Fibroblast of lung (primary cell): ENCODE measurements at regions not wholly inside any gene's neighbourhood (a gene's known extent, or its start where the extent isn't known, plus 50 kb on each side); places are given as distances from the start of the nearest gene placed in this dataset.

Experiments used
- DNase-seq, 2 donors: peaks; one replicate each; pipeline versions ENCODE4 v3.0.0 to v3.0.0-alpha.2; 2010; ENCODE audit warnings: low read depth in 2 of 2
- H2AFZ ChIP-seq: 2 replicates; pipeline ENCODE4 v1.5.1; 2012; ENCODE audit warnings: low read length, control low read depth, inconsistent platforms
- H3K27ac ChIP-seq: 2 replicates; pipeline ENCODE4 v1.5.1; 2011; ENCODE audit warnings: low read length, control low read depth; ENCODE audit not compliant: insufficient read depth
- H3K27me3 ChIP-seq: 2 replicates; pipeline ENCODE4 v1.5.1; 2011; ENCODE audit warnings: mild to moderate bottlenecking, low read length; ENCODE audit not compliant: control insufficient read depth, insufficient read depth
- H3K36me3 ChIP-seq: 2 replicates; pipeline ENCODE4 v1.5.1; 2011; ENCODE audit warnings: low read length; ENCODE audit not compliant: control insufficient read depth, insufficient read depth
- H3K4me1 ChIP-seq: 2 replicates; pipeline ENCODE4 v1.5.1; 2011; ENCODE audit warnings: low read length; ENCODE audit not compliant: control insufficient read depth, insufficient read depth; ENCODE audit errors: extremely low read depth
- H3K4me2 ChIP-seq: 2 replicates; pipeline ENCODE4 v1.5.1; 2011; ENCODE audit warnings: low read length, control low read depth; ENCODE audit not compliant: insufficient read depth; ENCODE audit errors: extremely low read depth
- H3K4me3 ChIP-seq, 4 experiments: fragments of 200-600 bp in 1 of 4; sonication (generic) in 1 of 4; replicated peaks in 1 of 4; 2 replicates each; pipeline ENCODE4 v1.5.1; 2011 to 2016; ENCODE audit warnings: low read length in 4 of 4, low read depth in 3 of 4, mild to moderate bottlenecking in 3 of 4, control low read depth in 2 of 4, inconsistent platforms in 1 of 4, mixed read lengths in 1 of 4; ENCODE audit not compliant: insufficient read depth in 1 of 4; ENCODE audit errors: control extremely low read depth in 1 of 4
- H3K79me2 ChIP-seq: 2 replicates; pipeline ENCODE4 v1.5.1; 2012; ENCODE audit warnings: mild to moderate bottlenecking, low read length, inconsistent platforms; ENCODE audit not compliant: control insufficient read depth, insufficient read depth
- H3K9ac ChIP-seq: 2 replicates; pipeline ENCODE4 v1.5.1; 2011; ENCODE audit warnings: mild to moderate bottlenecking, low read length, control low read depth; ENCODE audit not compliant: insufficient read depth
- H3K9me3 ChIP-seq: 2 replicates; pipeline ENCODE4 v1.5.1; 2012; ENCODE audit warnings: low read depth, low read length; ENCODE audit not compliant: control insufficient read depth, insufficient read depth
- H4K20me1 ChIP-seq: 2 replicates; pipeline ENCODE4 v1.5.1; 2011; ENCODE audit warnings: low read length; ENCODE audit not compliant: control insufficient read depth, insufficient read depth; ENCODE audit errors: extremely low read depth
- EZH2 ChIP-seq: IDR thresholded peaks from 2 replicates; pipeline ENCODE4 v1.5.1; 2012; ENCODE audit warnings: low read length, control low read depth, mild to moderate bottlenecking; ENCODE audit errors: missing control alignments
- TF ChIP-seq, protein P1 (sequence below), 2 donors: IDR thresholded peaks in 1 of 2; conservative IDR thresholded peaks in 1 of 2; 1 replicate in 1 of 2; 2 replicates in 1 of 2; pipeline ENCODE4 v1.5.1; 2011 to 2012; ENCODE audit warnings: low read length in 2 of 2, control low read depth in 1 of 2, inconsistent platforms in 1 of 2, low read depth in 1 of 2, mild to moderate bottlenecking in 1 of 2

DNA sequence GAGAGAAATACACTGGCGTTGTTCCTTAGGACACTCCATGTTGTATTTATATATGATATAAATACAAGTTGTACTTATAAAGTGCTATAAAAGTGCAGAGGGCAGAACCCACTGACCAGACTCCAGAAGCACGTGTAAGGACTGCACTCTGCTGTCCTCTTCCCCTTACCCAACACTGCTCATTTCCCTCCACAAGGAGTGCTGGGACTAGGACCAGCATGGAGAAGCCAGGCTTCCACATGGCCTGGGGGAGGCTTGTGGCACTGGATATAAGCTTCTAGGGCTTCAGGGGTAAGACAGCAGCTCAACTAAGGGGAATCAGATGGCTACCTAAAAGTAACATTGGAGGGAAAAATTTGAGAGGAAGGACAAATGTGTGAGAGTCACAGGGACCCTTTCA is 556.9 kb downstream of the IGSF11 start:
- Histone ChIP-seq H3K9me3 (no peaks in the 10 kb centered on the region), H3K4me1 (no peaks in the 10 kb centered on the region), H3K36me3 (no peaks in the 10 kb centered on the region), H3K4me3 (no peak overlapping the region), H3K4me2 (no peak overlapping the region), H3K79me2 (no peaks in the 10 kb centered on the region), H4K20me1 (no peaks in the 10 kb centered on the region), H3K27me3 (no peaks in the 10 kb centered on the region), H2AFZ (no peak overlapping the region), H3K9ac (no peak overlapping the region), H3K27ac (no peak overlapping the region)
- DNase-seq = no peak
- TF ChIP-seq EZH2 = no peak
- TF ChIP-seq, protein P1, sequence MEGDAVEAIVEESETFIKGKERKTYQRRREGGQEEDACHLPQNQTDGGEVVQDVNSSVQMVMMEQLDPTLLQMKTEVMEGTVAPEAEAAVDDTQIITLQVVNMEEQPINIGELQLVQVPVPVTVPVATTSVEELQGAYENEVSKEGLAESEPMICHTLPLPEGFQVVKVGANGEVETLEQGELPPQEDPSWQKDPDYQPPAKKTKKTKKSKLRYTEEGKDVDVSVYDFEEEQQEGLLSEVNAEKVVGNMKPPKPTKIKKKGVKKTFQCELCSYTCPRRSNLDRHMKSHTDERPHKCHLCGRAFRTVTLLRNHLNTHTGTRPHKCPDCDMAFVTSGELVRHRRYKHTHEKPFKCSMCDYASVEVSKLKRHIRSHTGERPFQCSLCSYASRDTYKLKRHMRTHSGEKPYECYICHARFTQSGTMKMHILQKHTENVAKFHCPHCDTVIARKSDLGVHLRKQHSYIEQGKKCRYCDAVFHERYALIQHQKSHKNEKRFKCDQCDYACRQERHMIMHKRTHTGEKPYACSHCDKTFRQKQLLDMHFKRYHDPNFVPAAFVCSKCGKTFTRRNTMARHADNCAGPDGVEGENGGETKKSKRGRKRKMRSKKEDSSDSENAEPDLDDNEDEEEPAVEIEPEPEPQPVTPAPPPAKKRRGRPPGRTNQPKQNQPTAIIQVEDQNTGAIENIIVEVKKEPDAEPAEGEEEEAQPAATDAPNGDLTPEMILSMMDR (conservative IDR thresholded peaks at IDR 0.05 in 1 of 2, IDR thresholded peaks at IDR 0.05 in 1 of 2; ENCODE audit: low read depth in 1 of 2, low read length in 2 of 2) = no peak

DNA sequence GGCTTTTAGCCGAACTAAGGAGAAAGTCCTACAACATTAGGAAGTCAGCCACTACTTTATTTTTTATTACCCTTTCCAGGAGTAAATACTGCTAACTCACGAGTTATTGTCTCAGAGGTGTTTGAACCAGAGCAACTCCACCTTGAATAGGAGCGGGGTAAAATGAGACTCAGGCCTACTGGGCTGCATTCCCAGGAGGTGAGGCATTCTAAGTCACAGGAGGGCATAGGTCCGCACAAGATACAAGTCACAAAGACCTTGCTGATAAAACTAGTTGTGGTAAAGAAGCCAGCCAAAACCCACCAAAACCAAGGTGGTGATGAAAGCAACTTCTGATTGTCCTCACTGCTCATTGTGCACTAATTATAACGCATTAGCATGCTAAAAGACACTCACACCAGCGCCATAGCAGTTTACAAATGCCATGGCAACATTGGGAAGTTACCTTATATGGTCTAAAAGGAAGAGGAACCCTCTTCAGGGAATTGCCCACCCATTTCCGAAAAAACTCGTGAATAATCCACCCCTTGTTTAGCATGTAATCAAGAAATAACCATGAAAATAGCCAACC is 555.9 kb downstream of the IGSF11 start:
- Histone ChIP-seq H3K27me3 (no peaks in the 10 kb centered on the region), H3K27ac (no peak overlapping the region), H3K4me2 (no peak overlapping the region), H3K4me3 (no peak overlapping the region), H3K9ac (no peak overlapping the region), H3K9me3 (no peaks in the 10 kb centered on the region), H3K79me2 (no peaks in the 10 kb centered on the region), H2AFZ (no peak overlapping the region), H3K36me3 (no peaks in the 10 kb centered on the region), H4K20me1 (no peaks in the 10 kb centered on the region), H3K4me1 (no peaks in the 10 kb centered on the region)
- DNase-seq = no peak
- TF ChIP-seq, protein P1 (conservative IDR thresholded peaks at IDR 0.05 in 1 of 2, IDR thresholded peaks at IDR 0.05 in 1 of 2; ENCODE audit: low read depth in 1 of 2, low read length in 2 of 2) = no peak
- TF ChIP-seq EZH2 = no peak

DNA sequence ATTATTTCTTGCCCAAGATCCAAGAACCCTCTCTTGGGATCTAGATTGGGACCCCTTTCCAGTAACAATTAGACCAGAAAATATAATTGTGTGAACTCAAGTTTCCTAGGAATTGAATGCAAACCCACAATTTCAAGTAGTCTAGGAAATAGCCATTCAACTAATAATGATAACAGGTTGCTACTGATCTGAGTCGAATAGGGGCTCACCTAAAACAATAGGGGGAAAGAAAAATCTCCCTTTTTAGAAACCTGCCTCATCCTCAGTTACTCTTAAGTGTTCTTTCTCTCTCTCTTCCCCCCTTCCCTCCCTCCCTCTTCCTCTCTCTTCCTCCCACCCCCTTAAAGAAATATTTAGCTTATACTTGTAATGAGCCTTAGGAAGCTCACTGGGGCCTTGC is 555.3 kb downstream of the IGSF11 start:
- no peak for DNase-seq
- Histone ChIP-seq H3K27me3 (no peaks in the 10 kb centered on the region), H3K27ac (no peak overlapping the region), H3K9me3 (no peaks in the 10 kb centered on the region), H3K4me3 (no peak overlapping the region), H3K4me1 (no peaks in the 10 kb centered on the region), H3K36me3 (no peaks in the 10 kb centered on the region), H3K9ac (no peak overlapping the region), H4K20me1 (no peaks in the 10 kb centered on the region), H3K79me2 (no peaks in the 10 kb centered on the region), H2AFZ (no peak overlapping the region), H3K4me2 (no peak overlapping the region)
- TF ChIP-seq, protein P1 (conservative IDR thresholded peaks at IDR 0.05 in 1 of 2, IDR thresholded peaks at IDR 0.05 in 1 of 2; ENCODE audit: low read depth in 1 of 2, low read length in 2 of 2) = no peak
- no peak for TF ChIP-seq EZH2
